CD4-positive, alpha-beta T cell treated with Interleukin-12 subunit alpha and Interleukin-12 subunit beta, for 1 hour (primary cell): ENCODE measurements at regions not wholly inside any gene's neighbourhood (a gene's known extent, or its start where the extent isn't known, plus 50 kb on each side); places are given as distances from the start of the nearest gene placed in this dataset.

Experiments
- DNase-seq: peaks from one replicate; pipeline ENCODE4 v3.0.0-alpha.2; 2020

GRCh38 chr3:116849261-116849688, 139.7 kb downstream of the TUSC7 start:
- no peak for DNase-seq

- DNase-seq: no peak
Measured at GRCh38 chr3:116852803-116853202, 143.2 kb downstream of the TUSC7 start.

- DNase-seq: no peak
Measured at GRCh38 chr3:116863270-116863770, 153.7 kb downstream of the TUSC7 start.

- no peak for DNase-seq
Measured at GRCh38 chr3:116863822-116864589, 154.4 kb downstream of the TUSC7 start.

- no peak for DNase-seq
Measured at GRCh38 chr3:116864590-116864927, 155.0 kb downstream of the TUSC7 start.

- DNase-seq: no peak
Measured at GRCh38 chr3:116870379-116870778, 160.8 kb downstream of the TUSC7 start.

- DNase-seq: no peak
Measured at GRCh38 chr3:116871905-116872304, 162.3 kb downstream of the TUSC7 start.

- DNase-seq: no peak
Measured at GRCh38 chr3:116872688-116873087, 163.1 kb downstream of the TUSC7 start.

GRCh38 chr3:116873142-116873541, 163.6 kb downstream of the TUSC7 start:
- no peak for DNase-seq

- no peak for DNase-seq
Measured at GRCh38 chr3:116877968-116878367, 168.4 kb downstream of the TUSC7 start.

GRCh38 chr3:116886202-116886893, 176.8 kb downstream of the TUSC7 start:
- DNase-seq: no peak

GRCh38 chr3:116896116-116896515, 186.5 kb downstream of the TUSC7 start:
- DNase-seq: no peak

- DNase-seq: no peak
Measured at GRCh38 chr3:116897382-116897781, 187.8 kb downstream of the TUSC7 start.

- no peak for DNase-seq
Measured at GRCh38 chr3:116899253-116899652, 189.7 kb downstream of the TUSC7 start.

- DNase-seq: no peak
Measured at GRCh38 chr3:116905334-116905733, 195.8 kb downstream of the TUSC7 start.

- DNase-seq: no peak
Measured at GRCh38 chr3:116905794-116906193, 196.2 kb downstream of the TUSC7 start.

GRCh38 chr3:116912116-116912515, 202.5 kb downstream of the TUSC7 start:
- DNase-seq: no peak

GRCh38 chr3:116914004-116914403, 204.4 kb downstream of the TUSC7 start:
- DNase-seq: no peak

- no peak for DNase-seq
Measured at GRCh38 chr3:116916836-116917235, 207.3 kb downstream of the TUSC7 start.

GRCh38 chr3:116920826-116921610, 211.4 kb downstream of the TUSC7 start:
- no peak for DNase-seq

GRCh38 chr3:116927918-116928317, 218.3 kb downstream of the TUSC7 start:
- no peak for DNase-seq

GRCh38 chr3:116929505-116930222, 220.1 kb downstream of the TUSC7 start:
- no peak for DNase-seq

GRCh38 chr3:116930786-116931185, 221.2 kb downstream of the TUSC7 start:
- no peak for DNase-seq
